ENCODE measurements at regions not wholly inside any gene's neighbourhood (a gene's known extent, or its start where the extent isn't known, plus 50 kb on each side); places are given as distances from the start of the nearest gene placed in this dataset.

- no peak for ATAC-seq
- DNase-seq: no peak
These were observed 191.8 kb downstream of the TOMM20 start for GRCh38 chr1:234936612-234937389.

GRCh38 chr1:234934611-234935033 lies 194.0 kb downstream of the TOMM20 start:
- no peak for ATAC-seq

GRCh38 chr1:234933475-234933874 lies 195.2 kb downstream of the TOMM20 start:
- DNase-seq: peak; percentile 48
- peak; percentile 89 for ATAC-seq

More at GRCh38 chr1:234934611-234935033, 194.0 kb downstream of the TOMM20 start:
- DNase-seq: no peak

- ATAC-seq (no peak), DNase-seq (no peak)
These were observed 195.9 kb downstream of the TOMM20 start for GRCh38 chr1:234932511-234933430.

GRCh38 chr1:234932106-234932505 lies 196.5 kb downstream of the TOMM20 start:
- ATAC-seq: no peak

GRCh38 chr1:234931404-234931973 lies 197.1 kb downstream of the TOMM20 start:
- ATAC-seq: no peak

More at GRCh38 chr1:234932106-234932505, 196.5 kb downstream of the TOMM20 start:
- DNase-seq: no peak

GRCh38 chr1:234929369-234929768 lies 199.3 kb downstream of the TOMM20 start:
- no peak for ATAC-seq
- DNase-seq: peak; percentile 2

More at GRCh38 chr1:234931404-234931973, 197.1 kb downstream of the TOMM20 start:
- DNase-seq: no peak

GRCh38 chr1:234928642-234929041 lies 200.0 kb downstream of the TOMM20 start:
- no peak for ATAC-seq
- DNase-seq: peak; percentile 5

- peak; percentile 28 for DNase-seq
- ATAC-seq: no peak
These were observed 200.5 kb downstream of the TOMM20 start for GRCh38 chr1:234927971-234928640.

GRCh38 chr1:234927312-234927970 lies 201.2 kb downstream of the TOMM20 start:
- DNase-seq (peak; percentile 5), ATAC-seq (no peak)

GRCh38 chr1:234926559-234927311 lies 201.9 kb downstream of the TOMM20 start:
- ATAC-seq (peak; percentile 90), DNase-seq (peak; percentile 66)

GRCh38 chr1:234926264-234926558 lies 202.4 kb downstream of the TOMM20 start:
- no peak for DNase-seq
- ATAC-seq: no peak

GRCh38 chr1:234925440-234926263 lies 203.0 kb downstream of the TOMM20 start:
- ATAC-seq (no peak), DNase-seq (no peak)

GRCh38 chr1:234924450-234925355 lies 203.9 kb downstream of the TOMM20 start:
- ATAC-seq (no peak), DNase-seq (no peak)

GRCh38 chr1:234923626-234924025 lies 205.0 kb downstream of the TOMM20 start:
- no peak for ATAC-seq
- DNase-seq: no peak

- DNase-seq (no peak), ATAC-seq (no peak)
These were observed 205.7 kb downstream of the TOMM20 start for GRCh38 chr1:234922987-234923386.

- no peak for DNase-seq
- no peak for ATAC-seq
These were observed 207.2 kb downstream of the TOMM20 start for GRCh38 chr1:234921266-234922062.

- no peak for DNase-seq
- no peak for ATAC-seq
These were observed 207.8 kb downstream of the TOMM20 start for GRCh38 chr1:234920843-234921140.
